HG03045 (cell line): ENCODE measurements at regions not wholly inside any gene's neighbourhood (a gene's known extent, or its start where the extent isn't known, plus 50 kb on each side); places are given as distances from the start of the nearest gene placed in this dataset.

Experiments
- ATAC-seq: cut with Tn5 transposase; IDR thresholded peaks from one replicate; pipeline ENCODE4 v1.9.1; 2021; ENCODE audit warnings: mild to moderate bottlenecking, moderate library complexity; ENCODE audit not compliant: unreplicated experiment

GRCh38 chr10:91035650-91036292 is 114.9 kb upstream of the ANKRD1 start:
- no peak for ATAC-seq

DNA sequence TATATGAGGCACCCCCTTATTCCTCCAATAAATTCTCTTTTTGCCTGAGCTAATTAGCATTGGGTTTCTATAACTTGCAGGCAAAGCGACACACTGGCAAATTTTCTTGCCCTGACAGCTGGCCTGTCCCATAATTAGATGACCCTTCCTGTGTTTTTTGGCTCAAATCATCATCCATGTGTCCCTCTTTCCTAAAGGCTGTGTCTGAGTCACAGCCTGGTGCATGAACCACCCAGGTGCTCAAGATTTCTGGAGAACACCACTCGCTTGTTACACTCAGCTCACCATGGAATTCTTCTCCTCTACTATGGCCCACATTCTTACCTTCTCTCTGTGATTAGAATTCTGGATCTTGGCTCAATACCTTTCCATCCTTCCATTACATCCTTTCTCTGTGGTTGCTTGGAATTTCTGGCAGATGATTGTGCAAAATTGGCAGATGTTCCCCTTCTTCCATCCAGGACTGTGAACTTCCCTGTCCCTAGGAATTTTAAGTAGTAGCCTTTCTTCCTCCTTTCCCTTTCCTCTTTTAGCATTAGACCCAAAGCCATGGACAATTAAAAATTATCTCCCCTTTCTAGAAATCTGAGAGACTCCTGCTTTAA is 116.0 kb upstream of the ANKRD1 start:
- ATAC-seq = no peak

GRCh38 chr10:91038971-91039370 is 118.1 kb upstream of the ANKRD1 start:
- no peak for ATAC-seq

DNA sequence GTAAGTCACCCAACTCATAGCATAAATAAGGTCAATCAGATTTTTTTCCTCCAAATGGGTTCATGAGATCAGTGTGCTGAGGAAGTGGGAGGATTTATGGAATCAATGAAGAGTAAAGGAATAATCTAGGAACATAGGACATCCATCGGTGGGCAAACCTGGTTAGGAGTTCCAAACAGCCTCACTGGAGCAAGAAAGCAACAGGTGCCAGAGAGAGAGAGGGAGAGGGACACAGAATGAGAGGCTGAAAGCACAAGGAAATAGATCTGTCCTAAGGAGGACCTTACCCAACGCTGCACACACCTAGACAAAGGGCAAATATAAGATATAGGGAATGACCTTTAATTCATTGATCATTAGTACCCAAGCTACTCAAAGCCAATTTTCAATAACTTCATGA is 119.5 kb upstream of the ANKRD1 start:
- ATAC-seq = no peak

DNA sequence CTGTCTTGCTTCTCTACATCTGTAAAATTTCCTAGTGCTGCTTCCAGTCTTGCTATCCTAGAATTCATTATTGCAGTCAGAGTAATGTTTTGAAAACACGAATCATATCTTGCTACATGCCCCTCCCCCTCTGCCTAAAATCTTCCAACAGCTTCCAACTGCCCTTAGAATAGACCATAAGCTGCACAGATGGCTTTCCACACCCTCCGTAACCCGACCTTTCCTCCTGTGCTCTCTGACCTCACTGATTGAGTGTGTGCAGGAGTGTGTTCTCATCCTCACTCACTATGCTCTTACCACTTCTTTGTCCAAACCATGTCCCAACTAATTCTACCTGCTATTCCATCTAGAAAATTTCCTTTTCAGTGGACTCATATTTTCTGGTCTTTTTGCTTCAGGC is 121.2 kb upstream of the ANKRD1 start:
- ATAC-seq = no peak

DNA sequence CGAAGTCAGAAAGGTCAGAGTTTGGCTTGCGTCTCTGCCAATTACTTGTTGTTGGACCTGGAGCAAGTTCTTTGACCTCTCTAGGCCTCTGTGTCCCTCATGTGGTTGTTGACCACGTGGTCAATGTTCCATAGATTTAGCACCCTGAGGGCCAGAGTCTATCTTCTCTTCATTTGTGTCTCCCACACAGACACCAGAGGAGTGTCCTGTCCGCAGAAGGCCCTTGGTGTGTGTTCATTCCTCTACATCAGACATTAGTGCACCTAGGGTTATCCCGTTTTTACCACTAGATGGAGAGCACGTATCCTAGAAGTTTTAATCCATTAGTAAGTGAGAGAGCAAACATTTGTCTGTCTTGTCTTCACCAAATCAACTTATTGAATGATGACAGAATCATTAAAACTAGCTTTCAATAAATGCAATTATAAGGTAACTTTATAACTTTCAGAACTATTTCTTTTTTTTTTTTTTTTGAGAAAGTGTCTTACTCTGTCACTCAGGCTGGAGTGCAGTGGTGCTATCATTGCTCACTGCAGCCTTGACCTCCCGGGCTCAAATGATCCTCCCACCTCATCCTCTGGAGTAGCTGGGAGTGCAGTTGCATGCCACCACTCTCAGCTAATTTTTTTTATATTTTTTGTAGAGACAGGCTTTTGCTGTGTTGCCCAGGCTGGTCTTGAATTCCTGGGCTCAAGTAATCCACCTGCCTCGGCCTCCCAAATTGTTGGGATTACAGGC is 122.5 kb upstream of the ANKRD1 start:
- no peak for ATAC-seq

DNA sequence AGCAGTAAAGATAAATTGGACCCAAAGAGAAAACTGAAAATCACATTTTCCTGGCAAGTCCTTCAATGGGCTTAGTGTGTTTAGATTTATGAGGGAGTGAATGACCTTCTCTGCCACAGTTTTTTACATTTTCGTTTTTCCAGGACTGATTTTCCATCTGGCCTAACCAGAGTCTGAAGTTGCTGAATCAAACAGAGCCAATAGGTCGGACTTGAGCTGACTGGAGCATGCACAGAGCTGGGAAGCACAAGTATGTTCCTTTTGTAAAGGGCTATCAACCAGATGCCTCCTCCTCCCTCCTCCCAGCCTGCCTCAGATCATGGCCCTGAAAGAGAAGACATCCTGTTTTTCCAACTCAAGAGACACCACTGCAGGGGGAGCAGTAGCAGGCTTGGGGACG is 126.0 kb upstream of the ANKRD1 start:
- ATAC-seq = no peak

DNA sequence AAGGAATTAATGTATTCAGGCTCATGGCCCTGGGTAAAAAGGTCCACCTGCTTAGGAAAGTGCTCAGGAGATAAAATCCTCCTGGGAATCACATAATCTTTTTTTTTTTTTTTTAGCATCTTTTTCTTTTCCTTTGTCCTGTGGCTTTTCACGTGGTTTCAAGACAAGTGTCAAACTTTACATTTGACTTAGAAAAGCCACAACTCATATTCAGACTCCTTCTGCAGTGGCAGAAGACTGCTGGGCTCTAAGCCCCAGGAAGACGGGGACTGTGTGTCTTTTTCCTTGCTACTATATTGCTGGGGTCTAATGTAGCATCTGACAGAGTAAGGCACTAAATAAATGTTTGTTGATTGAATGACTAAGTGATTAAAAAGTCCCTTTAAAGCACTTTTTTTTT is 127.5 kb upstream of the ANKRD1 start:
- no peak for ATAC-seq

DNA sequence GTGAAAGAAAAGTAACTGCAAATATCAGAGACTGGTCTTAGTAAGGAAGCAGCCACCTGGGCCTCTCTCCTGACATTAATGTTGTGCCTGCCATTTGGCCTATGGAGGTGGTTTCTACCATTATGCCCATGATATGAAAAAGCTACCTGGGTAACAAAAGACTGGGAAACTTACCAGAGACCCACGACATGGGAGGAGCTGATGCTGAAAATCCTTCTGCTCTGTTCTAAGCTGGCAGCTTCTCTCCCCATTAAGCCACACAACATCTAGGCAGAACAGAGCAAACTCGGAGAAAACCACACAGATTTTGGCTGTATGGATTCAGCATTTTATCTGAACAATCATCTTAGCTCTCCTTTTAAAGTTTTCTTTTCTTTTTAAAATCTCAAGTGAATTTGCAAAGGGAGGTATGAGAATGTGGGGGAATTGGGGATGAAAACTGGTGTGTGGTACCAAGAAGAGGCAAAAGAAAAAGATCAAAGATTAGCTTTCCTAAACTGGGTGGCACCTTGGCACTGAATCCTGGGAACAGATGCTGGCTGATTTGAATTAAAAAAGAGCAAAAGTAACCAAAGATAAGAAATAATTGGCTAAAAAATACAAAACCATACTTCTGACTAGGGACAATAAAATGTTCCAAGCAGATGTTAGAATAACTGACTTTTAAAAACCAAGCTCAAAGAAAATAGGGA is 128.6 kb upstream of the ANKRD1 start:
- no peak for ATAC-seq

DNA sequence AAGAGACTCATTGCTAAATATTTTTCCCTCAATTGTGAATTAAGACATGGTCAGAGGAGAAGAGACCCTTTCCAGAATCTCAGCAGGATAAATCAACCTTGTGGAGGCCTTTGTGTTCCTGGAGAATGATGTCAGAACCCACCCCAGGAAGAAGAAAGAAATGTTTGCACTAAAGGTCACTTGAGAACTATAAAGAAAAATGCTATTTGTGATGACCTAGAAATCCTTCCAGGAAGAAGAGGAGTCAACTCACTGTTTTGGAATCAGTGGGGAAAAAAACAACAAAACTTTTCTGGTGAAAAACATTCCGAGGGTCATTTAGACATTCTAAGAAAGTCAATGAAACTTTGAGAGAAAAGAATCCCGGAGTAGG is 129.1 kb upstream of the ANKRD1 start:
- ATAC-seq = no peak

DNA sequence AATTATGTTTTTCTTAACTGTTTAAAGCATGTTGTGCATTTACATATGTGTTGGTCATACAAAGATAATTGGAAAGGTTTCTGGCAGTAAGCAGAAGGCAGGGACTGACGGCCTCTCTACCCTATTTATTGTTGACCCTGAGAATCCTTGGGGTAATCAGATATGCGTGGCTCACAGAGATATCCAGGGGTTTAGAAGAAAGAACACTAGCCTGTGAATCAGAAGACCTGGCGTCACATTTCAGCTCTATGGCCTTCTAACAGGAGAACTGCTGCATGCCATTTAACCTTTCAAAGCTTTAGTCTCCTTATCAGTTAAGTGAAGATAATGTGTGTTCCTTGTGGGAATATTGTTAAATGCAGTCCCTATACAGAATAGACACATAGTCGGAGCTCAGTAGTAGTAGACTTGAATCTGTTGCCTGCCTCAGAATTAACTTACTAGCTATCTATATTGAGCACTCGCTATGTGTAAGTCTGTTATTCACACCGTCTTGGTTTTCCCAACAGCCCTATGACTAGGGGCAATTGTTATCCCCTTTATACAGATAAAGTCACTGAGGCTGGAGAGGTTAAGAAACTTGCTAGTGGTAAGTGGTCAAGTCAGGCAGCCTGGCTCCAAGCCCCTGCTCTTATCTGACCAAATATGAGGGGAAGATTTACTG is 129.6 kb upstream of the ANKRD1 start:
- no peak for ATAC-seq

GRCh38 chr10:91051829-91052228 is 130.9 kb upstream of the ANKRD1 start:
- ATAC-seq = no peak

GRCh38 chr10:91054325-91054724 is 133.4 kb upstream of the ANKRD1 start:
- ATAC-seq = no peak

GRCh38 chr10:91061187-91061586 is 140.3 kb upstream of the ANKRD1 start:
- no peak for ATAC-seq

DNA sequence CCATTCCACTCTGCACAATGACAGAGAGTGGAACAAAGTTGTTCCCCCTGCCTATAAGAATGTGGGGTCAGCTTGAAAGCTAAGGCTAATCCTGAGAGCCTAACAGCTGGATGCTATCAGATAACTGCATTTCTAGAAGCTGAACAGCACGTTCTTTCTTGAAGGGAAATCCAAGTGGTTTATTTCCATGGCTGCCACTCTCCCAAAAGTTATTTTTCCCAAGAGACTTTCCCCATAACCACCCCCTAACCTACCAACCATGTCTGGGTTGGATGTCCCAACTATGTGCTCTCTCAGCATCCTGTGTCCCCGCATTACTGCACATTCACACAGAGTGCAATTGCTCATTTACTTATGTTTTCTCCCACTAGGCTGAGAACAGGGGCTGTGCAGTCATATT is 140.7 kb upstream of the ANKRD1 start:
- no peak for ATAC-seq

DNA sequence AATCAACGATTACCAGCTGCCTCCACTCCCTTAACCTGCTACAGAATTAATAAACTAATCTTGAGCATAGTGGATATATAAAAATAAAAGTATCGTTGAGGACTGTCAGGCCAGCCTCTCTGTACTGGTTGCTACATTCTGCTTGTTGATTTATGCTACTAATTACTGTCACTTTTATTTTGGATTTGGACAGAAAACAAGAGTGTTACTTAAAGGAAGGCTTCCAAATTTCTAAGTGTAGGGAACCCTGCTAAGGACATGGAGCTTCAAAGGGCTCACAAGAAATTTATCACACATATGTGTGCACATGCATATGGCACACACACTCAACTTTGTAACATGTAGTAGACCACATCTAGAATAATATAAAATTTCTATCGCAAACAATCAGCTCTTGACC is 141.2 kb upstream of the ANKRD1 start:
- no peak for ATAC-seq

DNA sequence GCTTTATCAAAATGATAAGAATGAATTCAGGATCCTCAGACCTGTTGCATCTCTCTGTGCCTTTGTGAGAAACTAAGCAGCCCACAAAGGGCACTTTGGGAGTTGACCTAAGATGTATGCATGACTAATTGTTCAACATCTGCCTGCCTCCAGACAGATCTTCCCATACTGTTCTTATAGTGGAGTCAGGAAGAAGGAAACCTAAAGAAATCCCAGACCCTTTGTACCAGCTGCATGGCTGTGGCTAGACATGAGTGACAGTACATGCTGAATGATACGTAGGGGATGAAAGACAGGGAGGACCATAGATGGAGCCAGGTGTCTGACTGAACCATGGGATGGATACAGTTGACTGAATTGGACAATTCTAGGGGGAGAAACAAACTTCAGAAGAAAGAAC is 148.7 kb upstream of the PCGF5 start:
- ATAC-seq = no peak

- ATAC-seq = no peak
Measured at GRCh38 chr10:91073286-91073979, 147.0 kb upstream of the PCGF5 start.

DNA sequence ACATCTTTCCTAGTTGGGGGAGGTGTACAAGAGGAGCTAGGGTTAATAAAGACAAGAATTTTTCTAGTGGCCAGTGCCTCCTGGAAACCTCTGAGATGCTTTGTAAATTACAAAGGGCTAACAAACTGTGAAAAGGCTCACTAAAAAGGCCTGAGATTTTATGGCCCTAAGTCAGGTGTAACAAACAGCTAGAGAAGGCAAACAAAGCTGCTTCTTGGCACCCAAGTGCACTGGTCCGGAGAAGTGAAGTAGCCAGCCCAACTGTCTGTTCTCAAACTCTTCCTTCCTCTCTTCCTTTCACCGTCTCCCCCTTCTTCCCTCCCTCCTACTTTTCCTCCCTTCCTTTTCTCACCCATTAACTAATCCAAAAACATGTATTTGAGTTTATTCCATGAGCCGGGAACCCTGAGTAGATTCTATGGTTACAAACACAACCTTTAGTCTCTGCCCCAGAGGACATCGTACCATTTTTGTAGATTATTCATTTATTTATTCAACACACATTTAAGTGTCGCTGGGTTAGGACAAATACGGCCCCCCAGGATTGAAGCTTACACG is 143.4 kb upstream of the PCGF5 start:
- ATAC-seq = no peak

- no peak for ATAC-seq
Measured at GRCh38 chr10:91077549-91078071, 142.9 kb upstream of the PCGF5 start.
